T-helper 1 cell treated with Interleukin-12 subunit alpha and Interleukin-12 subunit beta and Interleukin-4 antibody, amounts not matched to agents 30 μg/mL and 1 μg/mL, for 36 hours (primary cell): ENCODE measurements at regions not wholly inside any gene's neighbourhood (a gene's known extent, or its start where the extent isn't known, plus 50 kb on each side); places are given as distances from the start of the nearest gene placed in this dataset.

ENCODE experiments used
- H3K27ac Mint-ChIP-seq: one replicate; pipeline ENCODE4 v1.8.0; 2021; ENCODE audit warnings: mild to moderate bottlenecking, mixed read lengths
- H3K27me3 Mint-ChIP-seq: one replicate; pipeline ENCODE4 v1.8.0; 2021; ENCODE audit warnings: low read depth, mixed read lengths
- H3K36me3 Mint-ChIP-seq: one replicate; pipeline ENCODE4 v1.8.0; 2021; ENCODE audit warnings: low read depth, mixed read lengths
- H3K4me1 Mint-ChIP-seq: one replicate; pipeline ENCODE4 v1.8.0; 2021; ENCODE audit warnings: low read depth, mixed read lengths
- H3K4me3 Mint-ChIP-seq: one replicate; pipeline ENCODE4 v1.8.0; 2021; ENCODE audit warnings: mild to moderate bottlenecking, moderate library complexity, mixed read lengths
- H3K9me3 Mint-ChIP-seq: one replicate; pipeline ENCODE4 v1.8.0; 2021; ENCODE audit warnings: mixed read lengths

DNA sequence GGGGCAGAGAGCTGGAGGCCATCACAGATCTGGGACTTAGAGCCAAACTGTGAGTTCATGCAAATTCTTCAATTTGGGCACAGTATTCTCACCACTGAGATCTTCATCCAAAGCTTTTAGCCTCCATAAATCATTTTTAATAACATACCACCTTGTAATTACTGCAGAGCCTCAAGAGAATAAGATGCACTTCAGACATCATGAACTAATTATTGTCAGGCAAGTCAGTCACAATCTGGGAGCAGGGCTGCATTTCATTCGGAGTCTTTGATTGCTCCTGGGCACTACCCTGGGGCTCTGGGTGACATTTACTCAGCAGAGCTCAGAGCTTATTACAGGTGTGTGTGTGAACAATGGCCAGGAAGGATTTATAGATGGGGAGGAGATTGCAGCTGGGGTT is 623.7 kb downstream of the PTPRU start:
- Mint-ChIP-seq H3K36me3 (no peaks in the 10 kb centered on the region), H3K27me3 (no peaks in the 10 kb centered on the region), H3K9me3 (peaks cover 19% of the 10 kb centered on the region), H3K4me1 (no peaks in the 10 kb centered on the region), H3K27ac (no peak overlapping the region), H3K4me3 (no peak overlapping the region)

DNA sequence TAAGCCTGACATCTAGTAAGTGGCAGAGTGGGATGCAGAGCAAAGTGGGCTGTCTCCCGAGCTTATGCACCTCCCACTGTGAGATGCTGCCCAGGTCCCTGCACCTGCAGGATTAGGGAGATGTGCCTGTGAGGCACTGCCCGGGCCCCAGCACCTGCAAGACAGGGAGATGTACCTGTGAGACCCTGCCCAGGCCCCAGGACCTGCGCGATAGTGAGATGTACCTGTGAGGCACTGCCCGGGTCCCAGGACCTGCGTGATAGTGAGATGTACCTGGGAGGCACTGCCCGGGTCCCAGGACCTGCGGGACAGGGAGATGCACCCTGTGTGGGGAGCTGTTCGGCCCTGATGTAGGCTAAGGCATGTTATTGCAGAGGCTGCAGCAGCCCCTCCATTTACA is 622.8 kb downstream of the PTPRU start:
- Mint-ChIP-seq H3K9me3 (peaks cover 19% of the 10 kb centered on the region), H3K36me3 (no peaks in the 10 kb centered on the region), H3K27me3 (peaks cover 4% of the 10 kb centered on the region), H3K27ac (no peak overlapping the region), H3K4me1 (no peaks in the 10 kb centered on the region), H3K4me3 (no peak overlapping the region)

DNA sequence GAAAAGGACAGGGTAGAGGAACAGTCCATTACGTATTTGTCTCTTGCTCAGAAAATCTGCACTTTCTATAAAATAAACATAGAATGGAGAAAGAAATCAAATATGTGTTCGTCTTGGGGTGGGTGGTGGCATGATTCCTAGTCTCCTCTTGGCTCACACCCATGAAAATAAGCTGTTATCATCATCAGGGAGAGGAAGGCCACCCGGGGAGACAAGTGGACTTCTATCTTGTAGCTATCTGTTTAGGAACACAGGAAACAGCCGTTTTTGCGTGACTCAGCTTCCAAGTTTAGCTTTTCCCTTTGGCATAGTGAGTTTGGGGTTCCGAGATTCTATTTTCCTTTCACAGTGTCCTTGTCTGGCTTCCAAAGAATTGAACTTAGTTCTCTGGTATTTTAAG is 622.3 kb downstream of the PTPRU start:
- Mint-ChIP-seq H3K9me3 (peaks cover 19% of the 10 kb centered on the region), H3K27ac (no peak overlapping the region), H3K27me3 (peaks cover 4% of the 10 kb centered on the region), H3K36me3 (no peaks in the 10 kb centered on the region), H3K4me3 (no peak overlapping the region), H3K4me1 (no peaks in the 10 kb centered on the region)

DNA sequence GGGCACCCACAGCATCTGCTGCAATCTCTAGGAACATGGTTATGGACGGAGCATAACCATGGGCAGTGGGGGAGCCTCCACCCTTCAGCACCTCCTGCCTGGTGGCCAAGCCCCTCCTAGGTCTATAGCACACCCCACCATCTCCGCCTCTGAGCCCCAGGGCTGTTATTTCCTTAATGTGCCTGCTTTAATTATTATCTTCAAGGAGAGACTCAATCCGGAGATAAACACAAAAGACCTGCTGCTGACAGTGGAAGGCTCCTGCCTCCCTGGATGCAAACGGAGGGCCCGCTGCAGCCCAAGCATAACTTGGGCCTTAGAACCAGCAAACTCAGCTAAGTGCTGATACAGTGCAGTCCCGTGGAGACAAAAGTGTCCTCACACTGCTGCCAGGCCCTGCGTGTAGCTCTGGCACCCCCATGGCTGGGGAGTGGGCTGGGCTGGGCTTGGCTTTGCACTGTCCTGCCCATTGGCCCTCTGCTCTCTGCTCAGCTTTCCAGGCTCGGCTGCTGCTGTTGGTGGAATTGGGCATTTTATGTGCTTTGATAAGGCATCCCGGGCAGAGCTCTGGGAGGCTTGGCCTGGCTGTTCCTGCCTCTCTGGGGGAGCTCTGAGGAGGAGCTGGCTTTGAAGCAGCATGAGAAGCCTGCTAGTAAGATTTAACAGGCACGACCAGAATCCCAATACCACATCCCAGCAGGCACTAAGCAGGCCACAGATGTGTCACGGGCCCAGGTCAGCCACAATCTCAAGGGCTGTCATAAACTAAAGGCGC is 620.2 kb downstream of the PTPRU start:
- Mint-ChIP-seq H3K9me3 (peaks cover 14% of the 10 kb centered on the region), H3K4me1 (peaks cover 3% of the 10 kb centered on the region), H3K36me3 (no peaks in the 10 kb centered on the region), H3K4me3 (no peak overlapping the region), H3K27me3 (peaks cover 7% of the 10 kb centered on the region), H3K27ac (no peak overlapping the region)

DNA sequence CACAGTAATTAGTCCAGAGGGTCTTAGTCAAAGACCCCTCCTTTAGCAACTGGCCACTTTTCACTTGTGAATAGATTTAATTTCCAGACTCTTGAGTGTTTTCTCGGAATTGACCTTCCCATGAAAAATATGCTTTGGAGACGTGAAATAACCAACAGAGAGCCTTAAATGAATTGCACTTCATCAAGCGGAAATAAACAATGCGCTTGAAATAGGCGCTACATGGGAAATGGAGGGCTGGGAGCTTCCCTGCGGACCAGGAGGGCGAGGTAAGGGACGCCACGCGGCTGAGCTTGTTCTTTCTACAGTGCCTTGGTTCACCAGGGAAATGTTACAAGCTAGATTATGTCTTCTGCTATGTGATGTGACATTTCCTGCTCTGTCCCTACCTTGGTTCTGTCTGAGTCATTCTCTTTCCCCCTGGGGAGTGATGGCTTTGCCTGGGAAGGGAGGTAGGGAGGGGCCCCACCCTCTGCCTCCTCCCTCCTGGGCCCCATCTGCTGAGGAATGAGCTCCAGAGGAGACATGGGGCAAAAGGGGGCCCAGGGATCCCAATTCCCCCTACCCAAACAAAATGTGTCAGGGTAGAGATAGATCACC is 619.3 kb downstream of the PTPRU start:
- H3K9me3 Mint-ChIP-seq = peaks cover 5% of the 10 kb centered on the region
- no peaks in the 10 kb centered on the region for H3K36me3 Mint-ChIP-seq
- no peak overlapping the region for H3K4me3 Mint-ChIP-seq
- H3K27ac Mint-ChIP-seq = no peak overlapping the region
- peaks cover 7% of the 10 kb centered on the region for H3K27me3 Mint-ChIP-seq
- peaks cover 3% of the 10 kb centered on the region for H3K4me1 Mint-ChIP-seq

DNA sequence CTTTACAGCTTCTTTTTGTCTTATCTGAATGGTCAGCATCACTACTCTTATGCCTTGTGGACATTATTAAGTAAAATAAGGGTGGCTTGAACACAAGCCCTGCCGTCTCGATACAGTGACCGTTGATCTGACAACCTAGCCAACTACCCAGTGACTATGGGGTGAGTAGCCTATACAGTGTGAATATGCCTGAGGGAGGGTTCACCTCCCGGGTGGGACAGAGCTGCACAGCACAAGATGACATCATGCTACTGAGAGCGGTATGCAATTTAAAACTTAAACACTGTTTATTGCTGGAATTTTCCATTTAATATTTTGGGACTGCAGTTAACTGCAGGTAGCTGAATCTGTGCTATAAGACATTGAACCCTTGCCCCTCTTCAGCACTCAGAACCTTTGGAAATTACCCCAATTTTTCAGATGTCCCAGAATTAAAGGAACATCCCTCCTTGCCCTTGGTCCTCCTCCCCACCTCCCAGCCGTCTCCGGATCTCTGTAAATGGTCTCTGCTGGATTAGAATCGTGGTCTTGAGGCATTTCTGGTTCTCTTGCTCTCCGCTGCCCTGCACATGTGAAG is 618.5 kb downstream of the PTPRU start:
- Mint-ChIP-seq H3K4me3 (no peak overlapping the region), H3K36me3 (no peaks in the 10 kb centered on the region), H3K9me3 (no peaks in the 10 kb centered on the region), H3K27me3 (peaks cover 7% of the 10 kb centered on the region), H3K4me1 (peaks cover 3% of the 10 kb centered on the region), H3K27ac (no peak overlapping the region)

GRCh38 chr1:29853716-29854330 is 617.5 kb downstream of the PTPRU start:
- H3K27ac Mint-ChIP-seq = no peak overlapping the region
- H3K36me3 Mint-ChIP-seq = no peaks in the 10 kb centered on the region
- no peaks in the 10 kb centered on the region for H3K9me3 Mint-ChIP-seq
- H3K27me3 Mint-ChIP-seq = peaks cover 7% of the 10 kb centered on the region
- no peak overlapping the region for H3K4me3 Mint-ChIP-seq
- peaks cover 3% of the 10 kb centered on the region for H3K4me1 Mint-ChIP-seq

GRCh38 chr1:29852248-29852647 is 615.9 kb downstream of the PTPRU start:
- no peak overlapping the region for H3K4me3 Mint-ChIP-seq
- peaks cover 5% of the 10 kb centered on the region for H3K4me1 Mint-ChIP-seq
- H3K9me3 Mint-ChIP-seq = no peaks in the 10 kb centered on the region
- H3K27me3 Mint-ChIP-seq = peaks cover 7% of the 10 kb centered on the region
- H3K27ac Mint-ChIP-seq = no peak overlapping the region
- H3K36me3 Mint-ChIP-seq = no peaks in the 10 kb centered on the region

- Mint-ChIP-seq H3K36me3 (no peaks in the 10 kb centered on the region), H3K27ac (no peak overlapping the region), H3K4me1 (peaks cover 5% of the 10 kb centered on the region), H3K4me3 (no peak overlapping the region), H3K27me3 (peaks cover 7% of the 10 kb centered on the region), H3K9me3 (no peaks in the 10 kb centered on the region)
Measured at GRCh38 chr1:29851691-29852090, 615.4 kb downstream of the PTPRU start.

DNA sequence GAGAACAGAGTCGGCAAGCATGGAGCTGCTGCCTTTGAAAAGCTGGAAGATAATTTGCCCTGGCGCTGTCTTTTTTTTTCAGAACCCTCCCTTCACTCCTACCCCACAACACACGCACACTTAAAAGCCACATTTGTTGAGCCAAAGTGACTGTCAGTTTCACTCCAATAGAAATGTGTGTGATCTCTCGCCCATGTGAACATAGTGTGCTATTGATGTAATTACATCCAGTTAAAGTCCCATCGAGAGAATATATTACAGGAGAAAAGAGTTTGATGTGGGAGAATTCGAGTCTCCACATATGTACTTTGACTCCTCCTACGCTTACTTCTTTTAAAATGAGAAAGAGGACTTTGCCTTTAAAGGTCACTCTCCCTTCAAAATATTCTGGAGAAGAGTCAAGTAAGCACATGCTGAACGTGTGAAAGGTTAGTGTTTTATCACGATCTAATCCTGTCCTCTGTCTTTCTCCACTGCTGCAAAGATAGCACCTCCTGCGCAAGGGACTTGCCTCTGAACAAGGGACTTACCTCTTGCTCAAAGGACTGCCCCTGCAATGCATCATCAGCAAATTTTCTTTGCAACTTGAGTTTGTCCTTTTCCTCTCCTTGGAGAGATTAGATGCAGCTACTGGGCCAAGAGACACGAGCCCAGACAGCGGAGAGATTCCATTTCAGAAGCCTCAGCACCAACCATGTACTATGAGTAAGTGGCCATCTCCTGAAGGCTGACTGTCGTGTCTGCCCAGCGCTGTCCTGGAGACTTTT is 613.9 kb downstream of the PTPRU start:
- Mint-ChIP-seq H3K4me1 (peaks cover 5% of the 10 kb centered on the region), H3K9me3 (no peaks in the 10 kb centered on the region), H3K27me3 (peaks cover 7% of the 10 kb centered on the region), H3K36me3 (no peaks in the 10 kb centered on the region), H3K27ac (no peak overlapping the region), H3K4me3 (no peak overlapping the region)

- Mint-ChIP-seq H3K27ac (no peak overlapping the region), H3K27me3 (peaks cover 3% of the 10 kb centered on the region), H3K4me3 (no peak overlapping the region), H3K36me3 (no peaks in the 10 kb centered on the region), H3K4me1 (peaks cover 5% of the 10 kb centered on the region), H3K9me3 (no peaks in the 10 kb centered on the region)
Measured at GRCh38 chr1:29849038-29849750, 612.9 kb downstream of the PTPRU start.

DNA sequence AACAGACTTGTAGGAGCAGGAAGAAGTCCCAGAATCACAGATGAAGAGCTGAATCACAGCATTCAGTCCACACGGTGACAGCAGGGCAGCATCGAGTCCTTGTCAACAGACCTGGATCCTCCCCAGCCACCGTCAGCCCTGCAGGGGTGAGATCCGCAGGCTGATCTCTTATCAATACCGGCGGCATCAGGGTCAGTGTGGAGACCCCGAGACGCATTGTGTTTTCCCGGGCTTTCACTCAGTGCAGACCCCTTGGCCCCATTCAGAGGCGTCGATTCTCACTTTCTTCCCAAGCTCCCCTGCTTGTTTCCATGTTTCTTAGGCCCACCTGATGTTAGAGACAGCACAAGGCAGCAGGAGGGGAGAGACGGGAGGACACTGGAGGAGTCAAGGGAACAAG is 609.6 kb downstream of the PTPRU start:
- H3K27ac Mint-ChIP-seq = no peak overlapping the region
- no peaks in the 10 kb centered on the region for H3K36me3 Mint-ChIP-seq
- H3K4me3 Mint-ChIP-seq = no peak overlapping the region
- H3K9me3 Mint-ChIP-seq = peaks cover 16% of the 10 kb centered on the region
- H3K4me1 Mint-ChIP-seq = peaks cover 3% of the 10 kb centered on the region
- no peaks in the 10 kb centered on the region for H3K27me3 Mint-ChIP-seq

DNA sequence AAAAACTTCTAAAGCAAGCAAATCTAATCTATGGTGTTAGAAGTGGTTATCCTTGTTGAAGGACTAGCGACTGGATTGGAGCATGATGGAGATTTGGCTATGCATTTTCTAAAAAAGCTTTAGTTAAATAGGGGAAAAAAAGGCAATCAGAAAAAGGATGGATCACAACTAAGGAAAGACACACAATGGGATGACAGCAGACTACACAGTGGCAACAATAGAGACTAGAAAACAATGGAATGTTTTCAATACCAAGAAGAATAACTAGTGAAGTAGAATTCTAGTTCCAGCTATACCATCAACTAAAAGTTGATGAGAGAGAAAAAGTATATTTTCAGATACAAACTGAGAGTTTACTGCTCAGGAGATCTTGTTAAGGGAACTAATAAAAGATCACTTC is 605.8 kb downstream of the PTPRU start:
- Mint-ChIP-seq H3K4me3 (no peak overlapping the region), H3K36me3 (no peaks in the 10 kb centered on the region), H3K27me3 (peaks cover 6% of the 10 kb centered on the region), H3K4me1 (no peaks in the 10 kb centered on the region), H3K9me3 (peaks cover 16% of the 10 kb centered on the region), H3K27ac (no peak overlapping the region)

DNA sequence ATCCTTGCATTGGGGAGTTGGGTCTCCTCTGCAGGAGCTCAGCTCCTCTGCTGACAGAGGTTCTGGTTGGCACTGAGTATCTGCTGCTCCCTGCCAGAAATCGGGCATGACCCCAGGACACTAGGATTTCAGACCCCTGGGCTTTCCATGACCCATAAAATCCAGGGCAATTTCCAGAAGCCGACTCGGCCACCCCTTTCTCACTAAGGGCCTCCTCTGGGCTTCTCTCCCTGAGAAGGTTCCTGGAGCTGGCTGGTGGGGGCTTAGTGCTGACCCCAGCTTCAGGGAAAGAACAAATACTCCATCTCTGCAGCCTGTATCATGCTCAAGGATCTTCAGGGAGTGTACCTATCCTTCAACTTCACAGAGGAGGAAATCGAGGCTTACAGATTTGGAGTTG is 603.4 kb downstream of the PTPRU start:
- Mint-ChIP-seq H3K27ac (no peak overlapping the region), H3K9me3 (peaks cover 16% of the 10 kb centered on the region), H3K4me3 (no peak overlapping the region), H3K4me1 (no peaks in the 10 kb centered on the region), H3K36me3 (no peaks in the 10 kb centered on the region), H3K27me3 (peaks cover 9% of the 10 kb centered on the region)
